Activated CD4-positive, alpha-beta T cell treated with anti-CD3 and anti-CD28 coated beads, Interleukin-2, amount 10 ng/mL, durations not matched to agents 24 days and 14 days (primary cell): ENCODE measurements at regions not wholly inside any gene's neighbourhood (a gene's known extent, or its start where the extent isn't known, plus 50 kb on each side); places are given as distances from the start of the nearest gene placed in this dataset.

Experiments used
- DNase-seq: peaks from one replicate; pipeline ENCODE4 v3.0.0; 2022
- H3K27ac Mint-ChIP-seq: one replicate; pipeline ENCODE4 v1.8.0; 2022; ENCODE audit warnings: mild to moderate bottlenecking, mixed read lengths
- H3K27me3 Mint-ChIP-seq: one replicate; pipeline ENCODE4 v1.8.0; 2022; ENCODE audit warnings: mixed read lengths
- H3K36me3 Mint-ChIP-seq: one replicate; pipeline ENCODE4 v1.8.0; 2022; ENCODE audit warnings: low read depth, mild to moderate bottlenecking, mixed read lengths
- H3K4me1 Mint-ChIP-seq: one replicate; pipeline ENCODE4 v1.8.0; 2021; ENCODE audit warnings: mixed read lengths
- H3K4me3 Mint-ChIP-seq: one replicate; pipeline ENCODE4 v1.8.0; 2022; ENCODE audit warnings: mild to moderate bottlenecking, moderate library complexity, mixed read lengths
- H3K9me3 Mint-ChIP-seq: one replicate; pipeline ENCODE4 v1.8.0; 2021; ENCODE audit warnings: mixed read lengths
- intact Hi-C: fragments of 100-400 bp; cut with micrococcal nuclease; formaldehyde crosslinking; loops from one replicate; pipeline ENCODE4 v1.15.1; 2023

DNA sequence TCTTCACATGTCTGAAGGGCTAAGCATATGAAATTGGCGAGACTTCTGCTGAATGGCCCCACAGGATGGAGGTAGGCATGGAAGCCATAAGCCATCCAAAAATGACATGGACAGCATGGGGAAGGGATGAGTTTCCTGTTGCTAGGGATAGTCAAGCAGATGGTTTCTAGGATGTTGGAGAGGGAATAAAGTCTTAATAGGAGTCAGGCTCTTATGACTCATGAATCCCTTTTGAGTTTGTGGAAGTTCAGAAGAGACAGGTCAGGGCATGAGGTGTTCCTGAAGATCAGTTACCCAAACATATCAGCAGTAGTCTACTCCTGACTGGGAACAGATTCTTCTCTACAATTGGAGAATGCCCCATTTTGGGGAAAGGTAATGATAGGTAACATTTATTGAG lies 243.9 kb downstream of the REEP3 start:
- H3K4me3 Mint-ChIP-seq, result no peak overlapping the region

DNA sequence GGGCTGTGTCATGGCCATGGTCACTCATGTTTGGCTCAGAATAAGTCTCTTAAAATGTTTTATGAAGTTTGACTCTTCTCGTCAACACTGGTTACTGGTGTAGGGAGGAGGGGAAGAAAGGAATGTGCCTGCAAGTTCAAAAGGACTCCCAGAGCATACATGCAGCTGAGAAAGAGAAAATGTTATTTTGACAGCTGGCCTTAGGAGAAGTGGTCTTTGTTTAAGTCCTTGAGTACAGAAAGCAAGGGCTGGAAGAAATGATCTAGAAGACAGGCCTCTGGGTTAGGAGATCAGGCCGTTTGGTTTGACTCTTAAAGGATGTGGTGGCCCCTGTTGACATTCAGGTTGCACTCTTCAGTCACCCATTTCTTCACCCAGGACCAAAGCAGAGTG lies 245.5 kb downstream of the REEP3 start:
- intact Hi-C loops, result no loop called here
- Mint-ChIP-seq H3K36me3 (no peaks in the 10 kb centered on the region), H3K9me3 (no peaks in the 10 kb centered on the region), H3K27me3 (peaks cover 24% of the 10 kb centered on the region), H3K4me1 (no peaks in the 10 kb centered on the region), H3K27ac (no peak overlapping the region), H3K4me3 (no peak overlapping the region)
- no peak for DNase-seq

More for the DNA sequence above, 243.9 kb downstream of the REEP3 start:
- Mint-ChIP-seq H3K36me3 (no peaks in the 10 kb centered on the region), H3K27me3 (peaks cover 22% of the 10 kb centered on the region), H3K9me3 (no peaks in the 10 kb centered on the region), H3K27ac (no peak overlapping the region), H3K4me1 (no peaks in the 10 kb centered on the region)
- intact Hi-C loops, result no loop called here
- no peak for DNase-seq

DNA sequence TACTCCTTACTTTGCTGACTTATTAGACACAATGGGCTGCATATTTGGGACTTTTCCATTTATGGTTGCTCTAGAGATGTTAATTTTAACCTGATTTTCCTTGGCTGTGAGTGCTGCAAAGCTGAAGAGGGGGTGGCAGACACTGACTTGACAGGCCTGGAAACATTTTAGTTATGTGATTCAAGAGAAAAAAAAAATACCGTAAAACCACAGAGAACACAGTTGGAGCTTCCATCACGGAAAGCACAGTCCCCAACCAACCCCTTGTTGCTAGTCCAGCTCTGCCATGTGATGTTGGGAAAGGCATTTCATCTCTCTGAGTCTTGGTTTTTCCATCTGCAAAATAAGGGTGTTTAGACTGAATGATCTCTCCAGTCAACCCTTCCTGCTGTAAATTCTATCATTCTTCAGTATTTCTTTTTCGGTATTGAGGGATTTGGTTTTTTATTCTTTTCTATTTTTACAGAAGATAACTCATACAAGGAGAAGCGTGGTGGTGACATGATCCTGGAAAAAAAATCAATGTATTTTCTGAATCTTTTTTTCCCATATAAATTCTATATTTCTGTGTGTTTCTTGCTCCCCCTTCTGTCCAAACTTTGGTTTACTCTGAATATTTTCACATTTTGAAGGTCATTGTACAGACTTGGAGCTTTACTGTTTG lies 246.1 kb downstream of the REEP3 start:
- Mint-ChIP-seq H3K36me3 (no peaks in the 10 kb centered on the region), H3K9me3 (no peaks in the 10 kb centered on the region), H3K27ac (no peak overlapping the region), H3K4me1 (no peaks in the 10 kb centered on the region), H3K4me3 (no peak overlapping the region), H3K27me3 (peaks cover 20% of the 10 kb centered on the region)
- no peak for DNase-seq
- intact Hi-C loops, result no loop called here

DNA sequence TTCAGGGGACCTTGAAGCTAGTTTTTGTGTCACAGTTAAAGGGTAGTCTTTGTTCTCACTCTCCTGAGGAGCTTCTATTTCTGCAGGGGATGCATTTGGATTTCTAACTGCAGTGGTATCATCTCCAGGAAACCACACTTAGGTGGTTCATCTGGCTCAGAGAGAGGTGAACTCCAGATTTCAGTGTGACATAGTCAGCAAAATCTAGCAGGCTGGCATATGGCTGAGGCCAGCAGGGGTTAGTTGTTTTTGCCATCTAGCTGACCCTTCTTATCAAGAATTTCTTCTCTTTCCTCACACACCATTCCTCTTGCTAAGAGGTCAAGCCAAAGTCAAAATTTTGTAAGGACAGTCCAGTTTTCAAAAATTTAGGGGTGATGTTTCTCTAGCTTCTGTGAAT lies 248.2 kb downstream of the REEP3 start:
- H3K4me3 Mint-ChIP-seq, result no peak overlapping the region
- H3K4me1 Mint-ChIP-seq, result no peaks in the 10 kb centered on the region
- H3K27me3 Mint-ChIP-seq, result peaks cover 21% of the 10 kb centered on the region

DNA sequence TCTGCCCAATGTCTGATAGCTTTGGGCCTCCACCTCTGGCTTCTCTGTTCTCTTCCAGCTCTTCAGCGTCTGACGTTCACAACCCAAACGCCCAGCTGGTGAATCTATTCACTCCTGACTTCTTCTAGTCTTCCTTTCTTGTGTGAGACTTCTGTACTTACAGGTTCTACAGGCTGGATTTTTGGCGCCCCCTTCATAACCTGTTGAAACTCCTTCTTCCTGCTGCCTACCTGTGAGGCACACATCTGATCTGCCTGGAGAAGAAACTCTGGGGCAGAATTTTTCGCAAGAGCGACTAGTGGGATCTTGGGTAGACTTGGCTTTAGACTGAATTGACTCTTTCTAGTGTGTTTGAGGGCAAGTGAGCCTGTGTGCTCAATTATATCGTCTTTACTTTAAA lies 249.3 kb downstream of the REEP3 start:
- DNase-seq, result no peak
- no peak overlapping the region for H3K4me3 Mint-ChIP-seq
- H3K9me3 Mint-ChIP-seq, result no peaks in the 10 kb centered on the region
- H3K27me3 Mint-ChIP-seq, result peaks cover 21% of the 10 kb centered on the region
- no peak overlapping the region for H3K27ac Mint-ChIP-seq
- no peaks in the 10 kb centered on the region for H3K36me3 Mint-ChIP-seq
- no peaks in the 10 kb centered on the region for H3K4me1 Mint-ChIP-seq
- intact Hi-C loops, result no loop called here

More for the DNA sequence above, 248.2 kb downstream of the REEP3 start:
- Mint-ChIP-seq H3K9me3 (no peaks in the 10 kb centered on the region), H3K27ac (no peak overlapping the region), H3K36me3 (no peaks in the 10 kb centered on the region)
- intact Hi-C loops, result no loop called here
- DNase-seq, result no peak

DNA sequence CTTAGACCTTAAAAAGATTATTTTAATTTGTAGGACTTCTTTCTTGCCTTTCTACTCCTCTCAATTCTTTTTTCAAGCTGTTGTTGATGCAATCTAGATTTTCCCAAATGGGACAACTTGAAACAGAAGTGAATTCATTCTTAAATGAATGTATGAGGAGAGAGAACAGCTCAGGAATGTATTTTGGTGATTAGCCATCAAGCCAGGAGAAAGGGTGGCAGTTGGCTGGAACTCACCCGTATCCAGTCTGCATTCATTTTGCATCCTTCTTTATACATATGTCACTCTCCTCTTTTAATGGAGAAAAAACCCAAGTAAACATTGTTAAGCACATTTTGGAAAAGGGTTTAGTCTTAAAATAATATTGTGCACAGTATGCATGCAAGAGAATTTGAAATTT lies 251.3 kb downstream of the REEP3 start:
- Mint-ChIP-seq H3K4me3 (no peak overlapping the region), H3K27ac (no peak overlapping the region), H3K36me3 (no peaks in the 10 kb centered on the region), H3K9me3 (no peaks in the 10 kb centered on the region), H3K27me3 (peaks cover 24% of the 10 kb centered on the region), H3K4me1 (no peaks in the 10 kb centered on the region)
- intact Hi-C loops, result no loop called here
- no peak for DNase-seq

DNA sequence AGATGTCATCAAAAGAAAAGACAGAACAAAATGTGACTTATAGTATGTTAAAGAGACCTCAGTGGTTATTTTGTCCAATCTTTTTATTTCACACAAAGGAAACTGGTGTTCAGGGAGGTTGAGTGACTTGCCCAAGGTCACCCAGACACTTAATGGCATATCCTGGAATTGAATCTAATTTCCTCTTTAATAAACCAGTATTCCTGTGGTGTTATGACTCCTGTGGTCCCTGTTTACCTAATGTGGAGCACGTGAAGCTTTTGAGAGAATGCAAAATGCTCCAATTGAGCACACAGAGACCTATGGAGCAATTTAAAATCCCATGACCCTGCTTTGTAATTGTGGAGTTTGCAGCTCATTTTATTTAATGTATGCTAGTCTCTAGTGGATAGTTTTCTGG lies 251.9 kb downstream of the REEP3 start:
- H3K9me3 Mint-ChIP-seq, result no peaks in the 10 kb centered on the region
- H3K36me3 Mint-ChIP-seq, result no peaks in the 10 kb centered on the region
- intact Hi-C loops, result no loop called here
- no peaks in the 10 kb centered on the region for H3K4me1 Mint-ChIP-seq
- no peak for DNase-seq
- no peak overlapping the region for H3K27ac Mint-ChIP-seq
- H3K4me3 Mint-ChIP-seq, result no peak overlapping the region
- peaks cover 24% of the 10 kb centered on the region for H3K27me3 Mint-ChIP-seq

DNA sequence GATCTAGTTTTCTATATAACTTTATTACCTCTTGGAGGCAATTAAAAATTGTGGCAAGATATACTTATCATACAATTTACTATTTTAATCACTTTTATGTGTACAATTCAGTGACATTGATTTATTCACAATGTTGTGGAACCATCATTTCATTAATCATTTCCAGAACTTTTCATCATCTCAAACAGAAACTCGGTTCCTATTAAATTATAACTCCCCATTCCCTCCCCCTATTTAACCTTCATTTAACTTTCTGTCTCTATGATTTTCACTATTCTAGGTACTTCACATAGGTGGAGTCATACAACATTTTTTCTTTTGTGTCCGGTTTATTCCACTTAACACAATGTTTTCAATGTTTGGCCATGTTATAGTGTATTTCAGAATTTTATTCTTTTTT lies 252.8 kb downstream of the REEP3 start:
- Mint-ChIP-seq H3K4me3 (no peak overlapping the region), H3K36me3 (no peaks in the 10 kb centered on the region), H3K4me1 (no peaks in the 10 kb centered on the region), H3K27me3 (peaks cover 20% of the 10 kb centered on the region), H3K9me3 (peaks cover 4% of the 10 kb centered on the region), H3K27ac (no peak overlapping the region)
- no peak for DNase-seq
- intact Hi-C loops, result no loop called here

DNA sequence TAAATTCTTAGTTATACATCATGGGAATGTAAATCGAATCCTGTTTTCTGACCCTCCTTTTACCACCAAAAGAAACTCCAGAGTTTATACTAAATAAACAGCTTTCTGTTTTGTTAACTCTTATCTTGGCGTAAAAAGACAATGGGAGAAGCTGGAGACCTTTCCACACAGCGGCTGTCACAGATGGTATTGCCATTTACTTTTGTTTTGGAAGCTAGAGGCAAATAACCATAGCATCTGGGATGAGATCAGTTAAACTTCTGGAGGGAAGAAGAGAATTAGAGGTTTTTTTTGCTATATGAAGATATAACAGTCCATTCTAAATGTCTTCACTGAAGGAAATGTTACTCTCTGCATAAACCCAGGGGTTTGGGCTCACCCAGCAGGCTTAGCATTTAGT lies 258.9 kb downstream of the REEP3 start:
- no peak overlapping the region for H3K27ac Mint-ChIP-seq
- peaks cover 4% of the 10 kb centered on the region for H3K9me3 Mint-ChIP-seq
- no peaks in the 10 kb centered on the region for H3K36me3 Mint-ChIP-seq
- no peaks in the 10 kb centered on the region for H3K4me1 Mint-ChIP-seq
- H3K27me3 Mint-ChIP-seq, result peaks cover 18% of the 10 kb centered on the region
- no peak for DNase-seq
- intact Hi-C loops, result no loop called here
- H3K4me3 Mint-ChIP-seq, result no peak overlapping the region

DNA sequence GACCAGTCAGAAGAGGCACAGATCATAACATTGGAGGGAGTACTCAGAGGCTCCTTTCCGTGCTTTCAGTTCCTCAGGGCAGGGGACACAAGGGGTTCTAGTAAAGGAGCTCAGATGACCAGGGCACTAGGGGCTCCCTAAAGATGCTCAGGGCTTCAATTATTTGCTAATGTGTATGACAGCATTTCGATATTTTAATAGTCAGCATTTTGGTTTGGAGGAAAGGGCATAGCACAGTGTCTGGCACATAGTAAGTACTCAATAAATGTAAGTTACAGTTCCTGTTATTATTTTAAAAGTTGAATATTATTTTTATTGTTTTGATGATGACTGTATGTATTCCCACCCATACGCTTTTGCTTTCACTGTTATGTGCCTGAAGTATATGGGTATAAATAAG lies 260.0 kb downstream of the REEP3 start:
- peaks cover 21% of the 10 kb centered on the region for H3K27me3 Mint-ChIP-seq
- no peaks in the 10 kb centered on the region for H3K4me1 Mint-ChIP-seq
- H3K27ac Mint-ChIP-seq, result no peak overlapping the region
- H3K4me3 Mint-ChIP-seq, result no peak overlapping the region
- H3K9me3 Mint-ChIP-seq, result peaks cover 4% of the 10 kb centered on the region
- intact Hi-C loops, result no loop called here
- H3K36me3 Mint-ChIP-seq, result no peaks in the 10 kb centered on the region
- DNase-seq, result no peak

DNA sequence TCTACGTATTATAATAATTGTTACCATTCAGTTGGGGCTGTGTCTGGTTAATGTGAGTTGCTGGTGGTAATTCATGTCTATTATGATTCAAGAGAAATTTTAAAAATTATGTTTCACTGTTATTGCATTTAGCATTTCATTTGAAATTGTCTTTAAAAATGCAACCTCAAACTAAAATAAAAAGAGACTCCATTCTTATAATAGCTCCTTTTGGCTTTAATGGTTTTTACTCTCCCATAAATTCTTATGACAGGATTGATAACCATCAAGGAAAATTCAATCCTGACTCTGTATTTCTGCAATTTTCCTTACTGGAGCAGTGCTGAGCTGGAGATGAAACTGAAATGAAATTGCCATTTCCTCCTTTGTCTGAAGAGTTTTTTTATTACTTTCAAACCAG lies 262.7 kb downstream of the REEP3 start:
- Mint-ChIP-seq H3K4me1 (no peaks in the 10 kb centered on the region), H3K4me3 (no peak overlapping the region), H3K9me3 (peaks cover 8% of the 10 kb centered on the region), H3K27ac (no peak overlapping the region), H3K27me3 (peaks cover 20% of the 10 kb centered on the region), H3K36me3 (no peaks in the 10 kb centered on the region)
- no peak for DNase-seq
- intact Hi-C loops, result no loop called here

DNA sequence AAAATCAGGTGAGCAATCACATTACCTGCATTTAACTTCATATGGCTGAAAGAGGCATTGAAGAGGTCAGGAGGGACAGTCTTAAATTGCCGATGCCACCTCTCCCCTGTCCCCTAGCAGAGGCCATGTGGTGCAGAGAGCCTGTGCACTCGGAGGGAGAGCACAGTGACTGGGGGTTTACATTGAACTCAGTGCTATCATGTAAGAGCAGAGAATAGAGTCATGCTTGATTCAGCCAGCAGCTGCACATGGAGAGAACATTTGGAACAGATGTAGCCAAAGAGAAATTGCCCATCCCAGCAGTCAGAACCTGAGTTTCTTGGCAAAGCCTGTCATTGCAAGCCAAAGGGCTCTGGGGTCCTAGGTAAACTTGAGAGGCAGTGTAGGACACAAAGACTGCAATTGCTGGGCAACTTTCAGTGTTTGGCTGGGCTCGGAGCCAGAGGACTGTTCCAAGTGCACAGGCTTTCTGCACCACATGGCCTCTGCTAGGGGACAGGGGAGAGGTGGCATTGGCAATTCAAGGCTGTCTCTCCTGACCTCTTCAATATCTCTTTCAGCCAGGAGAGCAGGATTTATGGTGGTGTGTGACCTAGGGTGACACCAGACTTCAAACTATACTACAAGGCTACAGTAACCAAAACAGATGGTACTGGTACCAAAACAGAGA lies 267.1 kb downstream of the REEP3 start:
- Mint-ChIP-seq H3K4me3 (no peak overlapping the region), H3K27me3 (peaks cover 11% of the 10 kb centered on the region)
- intact Hi-C loops, result no loop called here

DNA sequence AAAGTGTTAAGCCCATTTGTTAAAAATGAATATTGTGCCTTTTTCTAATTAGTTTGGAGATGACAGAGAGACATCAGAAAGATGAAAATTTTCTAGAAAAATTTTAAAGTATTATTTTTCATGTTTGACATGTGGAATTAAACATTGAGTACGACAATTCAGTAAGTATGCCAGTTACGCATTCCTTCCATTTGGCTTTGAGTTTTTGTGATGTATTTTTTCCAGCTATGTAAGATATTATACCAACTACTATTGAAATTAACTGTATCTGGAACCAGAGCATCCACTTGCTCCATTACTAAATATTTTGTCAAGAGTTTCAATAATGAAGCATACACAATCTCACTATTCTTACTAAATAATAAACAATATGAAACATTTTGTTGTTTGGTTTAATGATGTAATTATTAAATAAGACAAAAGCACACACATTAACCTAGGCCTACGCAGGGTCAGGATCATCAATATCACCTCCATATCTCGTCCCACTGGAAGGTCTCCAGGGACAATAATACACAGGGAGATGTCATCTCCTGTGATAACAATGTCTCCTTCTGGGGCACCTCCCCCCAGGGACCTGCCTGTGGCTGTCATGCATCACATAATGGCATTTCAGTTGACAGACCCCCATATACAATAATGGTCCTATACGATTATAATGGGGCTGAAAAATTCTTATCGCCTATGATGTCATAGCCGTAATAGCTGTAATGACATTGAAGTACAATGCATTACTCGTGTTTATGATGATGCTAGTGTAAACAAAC lies 274.1 kb downstream of the REEP3 start:
- no peaks in the 10 kb centered on the region for H3K36me3 Mint-ChIP-seq
- H3K4me3 Mint-ChIP-seq, result no peak overlapping the region
- DNase-seq, result no peak
- no peak overlapping the region for H3K27ac Mint-ChIP-seq
- intact Hi-C loops, result no loop called here
- H3K27me3 Mint-ChIP-seq, result peaks cover 6% of the 10 kb centered on the region
- H3K4me1 Mint-ChIP-seq, result peaks cover 3% of the 10 kb centered on the region
- no peaks in the 10 kb centered on the region for H3K9me3 Mint-ChIP-seq

More for the DNA sequence above, 267.1 kb downstream of the REEP3 start:
- Mint-ChIP-seq H3K27ac (no peak overlapping the region), H3K4me1 (no peaks in the 10 kb centered on the region), H3K36me3 (no peaks in the 10 kb centered on the region), H3K9me3 (peaks cover 8% of the 10 kb centered on the region)
- DNase-seq, result no peak
